ENCODE measurements at regions not wholly inside any gene's neighbourhood (a gene's known extent, or its start where the extent isn't known, plus 50 kb on each side); places are given as distances from the start of the nearest gene placed in this dataset.

DNA sequence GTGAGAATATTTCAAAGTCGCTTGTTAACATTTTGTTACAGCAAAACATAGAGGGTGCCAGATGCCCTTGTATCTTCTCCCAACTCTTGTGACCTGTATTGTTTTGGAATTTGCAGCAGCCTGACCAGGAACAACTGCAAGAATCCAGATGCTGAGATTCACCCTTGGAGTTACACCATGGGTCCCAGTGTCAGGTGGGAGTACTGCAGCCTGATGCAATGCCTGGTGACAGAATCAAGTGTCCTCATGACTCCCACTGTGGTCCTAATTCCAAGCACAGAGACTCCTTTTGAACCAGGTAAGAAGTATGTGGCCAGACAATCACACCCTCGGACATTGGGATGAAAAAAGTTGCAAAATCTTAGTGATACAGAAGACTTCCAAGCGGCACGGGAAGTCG is 79.6 kb upstream of the MAP3K4 start:
- no peak for DNase-seq

DNA sequence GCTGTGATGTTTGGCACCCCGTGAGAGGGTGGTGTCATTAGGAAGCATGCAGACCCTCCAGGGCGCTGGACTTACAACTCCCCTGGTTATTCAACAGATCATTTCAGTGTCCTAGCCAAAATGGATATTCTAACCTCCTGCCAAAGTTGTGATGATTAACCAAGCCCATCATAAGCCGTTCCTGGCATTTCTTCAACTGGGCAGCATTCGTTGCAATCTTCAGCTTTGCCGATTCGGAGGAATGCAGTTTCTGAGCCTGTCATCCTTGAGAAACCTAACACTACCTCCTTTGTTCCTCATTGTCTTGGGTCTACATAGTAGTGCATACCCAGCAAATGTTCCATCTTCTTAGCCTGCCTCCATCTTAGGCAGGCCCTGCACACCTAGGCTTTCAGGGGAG is 79.2 kb upstream of the MAP3K4 start:
- DNase-seq, result no peak

DNA sequence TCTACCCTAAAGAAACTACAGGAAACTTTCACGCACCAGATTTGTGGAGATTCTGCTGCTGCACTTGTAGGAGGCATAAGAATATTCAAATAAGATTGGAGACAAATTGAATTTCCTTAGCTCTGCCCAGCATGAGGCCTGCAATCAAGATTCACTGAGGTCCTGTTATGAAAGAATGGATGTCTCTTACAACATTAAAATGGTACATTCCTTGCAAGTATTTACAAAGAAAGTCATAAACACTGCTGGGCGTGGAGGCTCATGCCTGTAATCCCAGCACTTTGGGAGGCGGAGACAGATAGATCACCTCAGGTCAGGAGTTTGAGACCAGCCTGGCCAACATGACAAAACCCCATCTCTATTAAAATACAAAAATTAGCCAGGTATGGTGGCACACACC is 74.0 kb upstream of the MAP3K4 start:
- no peak for DNase-seq

DNA sequence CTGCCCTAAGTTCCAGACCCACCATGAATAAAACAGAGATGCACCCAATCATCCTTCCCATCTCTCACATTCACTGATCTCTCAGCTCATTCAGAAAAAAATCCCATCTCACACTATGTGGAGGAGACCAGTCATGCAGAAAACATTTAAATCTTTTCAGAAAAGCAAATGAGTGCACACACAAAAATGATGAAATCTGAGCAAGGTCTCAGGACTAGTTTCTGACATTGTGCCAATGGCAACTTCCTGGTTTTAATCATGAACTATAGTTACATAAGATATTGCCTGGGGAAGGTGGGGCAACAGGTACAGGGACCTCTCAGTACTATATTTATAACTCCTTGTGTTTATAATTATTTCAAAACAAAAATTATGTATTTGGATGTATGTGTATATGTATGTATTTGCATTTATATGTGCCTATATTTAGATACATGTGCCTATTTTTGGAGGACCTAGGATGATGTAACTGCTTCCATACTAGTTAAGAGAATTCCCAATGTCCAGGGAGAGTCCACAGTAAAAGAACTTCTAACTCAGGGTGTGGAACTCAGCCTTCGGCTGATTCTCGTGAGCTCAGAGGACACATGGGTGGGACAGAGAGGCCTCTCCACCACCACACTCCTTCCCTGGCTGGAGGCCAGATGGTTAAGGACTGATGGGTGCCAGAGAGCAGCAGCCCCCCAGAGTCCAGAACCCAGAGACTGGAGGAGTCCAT is 71.7 kb upstream of the MAP3K4 start:
- peak; percentile 6 to 12 for DNase-seq

DNA sequence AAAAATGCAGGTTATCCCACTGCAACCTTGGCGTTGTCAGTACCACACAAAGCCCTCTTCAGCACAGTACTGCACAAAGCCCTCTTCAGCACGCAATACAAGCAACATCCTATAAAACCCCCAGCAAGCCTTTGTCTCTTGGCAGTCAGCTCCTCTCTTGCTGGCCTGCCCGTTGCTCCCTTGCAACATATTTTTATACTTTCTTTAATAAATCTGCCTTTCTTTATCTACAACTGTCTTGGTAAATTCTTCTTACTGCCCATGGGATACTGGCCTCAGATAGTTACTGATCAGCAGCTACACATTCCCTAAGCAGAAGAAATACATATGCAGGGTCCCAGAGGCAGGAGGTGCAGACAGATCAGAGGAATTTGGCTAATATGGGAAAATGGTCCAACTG is 70.5 kb upstream of the MAP3K4 start:
- no peak for DNase-seq

DNA sequence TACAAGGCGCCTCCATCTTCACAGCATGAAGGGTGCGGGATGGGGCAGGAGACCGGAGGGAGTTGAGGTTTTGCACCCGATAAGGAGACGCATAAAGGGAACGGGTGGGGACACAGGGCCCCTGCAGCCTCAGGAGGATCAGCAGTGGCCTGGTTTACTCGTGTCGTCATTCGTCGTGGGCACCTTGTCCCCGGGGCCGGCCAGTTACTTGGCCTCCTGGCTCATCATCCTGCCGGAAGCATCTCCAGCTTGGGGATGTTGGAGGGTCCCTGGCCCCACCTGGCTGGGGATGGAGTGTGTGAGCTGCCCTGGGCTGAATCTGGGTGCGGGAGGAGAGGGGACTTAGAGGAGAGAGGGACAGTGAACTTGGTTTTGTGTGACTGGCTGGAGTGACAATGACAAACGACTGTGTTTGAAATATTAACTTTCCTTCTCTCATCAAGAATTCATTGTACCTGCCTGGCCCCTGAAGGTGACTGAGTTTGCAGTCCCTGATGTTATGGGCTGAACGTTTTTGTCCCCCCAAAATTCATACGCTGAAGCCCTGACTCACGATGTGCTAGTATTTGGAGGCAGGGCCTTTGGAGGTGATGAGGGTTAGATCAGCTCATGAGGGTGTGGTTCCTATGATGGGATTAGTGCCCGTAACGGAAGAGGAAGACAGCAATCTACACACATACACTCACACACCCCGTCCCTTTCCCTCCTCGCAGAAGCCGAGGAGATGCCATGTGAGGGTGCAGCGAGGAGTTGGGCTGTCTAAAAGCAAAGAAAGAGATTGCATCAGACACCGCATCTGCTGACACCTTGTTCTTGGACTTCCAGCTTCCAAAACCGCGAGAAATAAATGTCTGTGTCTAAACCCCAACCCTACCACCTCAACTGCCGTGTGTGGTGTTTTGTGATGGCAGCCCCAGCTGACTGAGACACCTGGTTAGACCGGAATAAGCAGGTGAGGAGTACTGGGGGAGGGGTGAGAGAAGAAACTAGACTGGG is 65.0 kb upstream of the MAP3K4 start:
- no peak for DNase-seq

DNA sequence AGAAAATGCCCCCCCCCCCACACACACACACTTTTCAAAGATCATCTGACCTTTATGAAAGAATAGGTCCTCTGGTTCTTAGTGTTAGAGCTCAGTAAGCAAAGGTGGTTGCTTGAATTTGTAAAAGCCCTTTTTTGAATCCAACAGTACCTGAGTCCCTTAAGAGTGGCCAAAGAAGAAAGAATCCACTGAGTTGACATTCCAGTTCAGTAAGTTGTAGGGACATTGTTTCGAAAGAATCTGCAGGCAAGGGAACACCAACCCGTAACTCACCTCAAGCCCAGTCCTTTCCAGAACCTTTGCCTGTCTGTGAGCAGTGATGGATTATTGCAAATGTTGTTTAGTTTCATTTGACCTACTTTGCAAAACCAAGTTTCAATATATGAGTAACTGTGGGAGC is 64.2 kb upstream of the MAP3K4 start:
- no peak for DNase-seq

DNA sequence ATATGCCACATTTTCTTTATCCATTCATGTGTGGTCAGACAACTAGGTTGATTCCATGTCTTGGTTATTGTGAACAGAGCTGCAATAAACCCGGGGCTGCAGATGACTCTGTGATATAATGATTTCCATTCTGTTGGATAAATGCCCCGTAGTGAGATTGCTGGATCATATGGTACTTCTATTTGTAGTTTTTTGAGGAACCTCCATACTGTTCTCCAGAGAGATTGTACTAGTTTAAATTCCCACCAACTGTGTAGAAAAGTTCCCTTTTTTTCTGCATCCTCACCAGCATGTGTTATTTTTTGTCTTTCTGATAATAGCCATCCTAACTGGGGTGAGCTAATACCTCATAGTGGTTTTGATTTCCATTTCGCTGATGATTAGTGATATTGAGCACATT is 62.2 kb upstream of the MAP3K4 start:
- DNase-seq, result no peak

DNA sequence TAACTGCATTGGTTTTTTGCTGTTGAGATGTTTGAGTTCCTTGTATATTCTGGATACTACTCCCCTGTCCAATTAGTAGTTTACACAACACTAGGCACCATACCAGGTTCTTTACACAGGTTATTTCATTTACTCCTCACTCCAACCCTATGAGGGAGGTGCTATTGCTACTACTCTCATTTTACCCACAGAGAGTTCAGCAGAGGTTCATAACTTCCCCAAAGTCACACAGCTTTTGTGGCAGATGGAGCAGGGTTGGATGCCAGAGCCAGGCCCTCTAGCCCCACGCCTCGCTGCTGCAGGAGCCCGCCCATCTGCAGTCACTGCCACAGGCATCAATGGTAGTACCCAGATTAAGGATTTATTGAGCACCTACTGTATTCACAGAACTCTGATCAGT is 61.7 kb upstream of the MAP3K4 start:
- no peak for DNase-seq

DNA sequence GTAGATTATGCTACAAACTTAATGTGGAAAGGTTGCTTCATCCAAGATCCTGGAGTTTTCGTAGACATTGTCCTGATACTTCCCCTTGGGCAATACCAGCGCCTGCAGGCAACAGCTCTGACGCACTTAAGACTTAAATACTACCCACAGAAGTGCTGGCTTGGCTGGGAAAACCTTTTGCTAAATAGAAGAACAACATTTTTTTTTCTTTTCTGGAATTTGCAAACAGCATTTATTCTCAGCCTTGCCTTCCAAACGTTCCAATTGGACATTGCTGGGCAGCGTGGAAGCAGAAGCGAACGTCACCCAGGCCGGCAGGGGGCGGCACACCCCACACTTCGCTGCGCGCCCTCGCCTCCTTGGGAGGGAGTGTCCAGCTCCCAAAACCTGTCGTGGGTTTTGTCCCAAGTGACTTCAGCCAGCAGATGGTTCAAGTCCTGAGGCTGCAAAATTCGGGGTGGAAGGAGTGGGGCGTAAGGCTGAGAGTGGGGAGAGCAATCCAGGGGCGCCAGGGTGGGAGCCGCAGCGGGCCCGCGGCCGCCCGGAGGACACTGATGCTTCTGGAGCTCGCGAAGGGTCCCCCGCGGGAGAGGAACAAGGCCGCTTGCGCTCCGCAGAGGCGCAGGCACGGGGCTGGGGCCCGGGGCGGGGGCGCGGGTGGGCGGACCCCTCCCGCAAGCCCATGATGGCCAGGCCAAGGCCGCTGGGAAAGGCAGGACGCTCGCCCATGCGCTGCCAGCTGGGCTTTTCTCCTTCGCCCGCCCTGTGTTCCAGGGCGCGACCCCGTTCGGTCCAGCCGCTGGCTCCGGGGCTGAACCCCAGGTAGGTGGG is 60.8 kb upstream of the MAP3K4 start:
- no peak for DNase-seq

DNA sequence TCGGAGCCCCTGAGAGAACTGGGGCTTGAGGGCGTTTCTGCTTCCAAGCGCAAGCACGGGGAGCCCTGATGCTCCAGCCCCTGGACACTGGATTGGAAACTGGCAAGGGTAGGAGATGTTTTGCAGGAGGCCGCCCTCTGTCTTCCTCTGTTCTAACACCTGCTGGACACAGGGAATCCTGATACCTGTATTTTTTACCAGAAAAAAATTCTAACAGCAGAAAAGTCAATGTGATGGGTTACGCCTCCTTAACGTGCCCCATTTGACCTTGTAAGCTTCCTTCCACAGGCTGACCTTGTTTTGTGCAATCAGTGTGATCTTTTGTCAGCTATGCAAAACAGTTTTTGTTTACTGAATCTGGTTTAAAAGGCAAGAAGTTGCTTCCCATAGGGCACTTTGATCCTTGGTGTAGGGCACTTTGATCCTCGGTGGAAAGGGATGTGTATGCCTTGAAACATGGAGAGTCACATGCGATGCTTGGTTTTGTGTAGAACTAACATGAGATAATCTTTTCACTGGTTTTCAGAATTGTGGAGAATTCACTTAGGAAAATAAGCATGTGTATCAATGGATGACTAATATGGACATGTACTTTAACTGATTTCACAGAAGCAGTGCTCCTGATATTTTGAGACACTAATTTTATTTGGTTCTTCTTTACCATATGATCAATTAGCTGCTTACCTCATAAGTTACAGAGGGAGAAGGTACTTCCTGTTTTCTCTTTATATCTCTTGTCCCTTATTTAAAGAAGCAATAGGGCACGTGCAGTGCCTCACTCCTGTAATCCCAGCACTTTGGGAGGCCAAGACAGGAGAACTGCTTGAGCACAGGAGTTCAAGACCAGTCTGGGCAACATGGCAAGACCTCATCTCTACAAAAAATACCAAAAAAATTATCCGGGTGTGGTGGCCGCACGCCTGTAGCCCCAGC is 59.9 kb upstream of the MAP3K4 start:
- no peak for DNase-seq

DNA sequence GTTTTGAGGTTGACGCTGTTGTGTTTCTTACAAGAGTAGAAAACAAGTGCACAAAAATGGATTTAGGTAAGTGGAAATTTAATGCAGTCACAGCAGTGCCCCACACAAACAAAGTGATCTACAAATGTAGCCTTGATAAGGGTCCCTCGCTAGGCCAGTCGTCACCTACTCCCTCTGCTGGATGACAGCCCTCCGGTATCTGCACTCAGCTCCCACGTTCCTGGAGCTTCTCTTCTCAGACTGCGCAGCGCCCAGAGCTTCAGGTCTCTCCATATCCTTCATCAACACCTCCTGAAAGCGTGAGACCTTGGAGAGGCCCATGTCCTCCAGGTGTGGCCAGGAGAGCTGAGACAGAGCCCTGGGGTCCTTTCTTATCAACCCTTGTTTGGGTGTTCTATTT is 58.3 kb upstream of the MAP3K4 start:
- no peak for DNase-seq

DNA sequence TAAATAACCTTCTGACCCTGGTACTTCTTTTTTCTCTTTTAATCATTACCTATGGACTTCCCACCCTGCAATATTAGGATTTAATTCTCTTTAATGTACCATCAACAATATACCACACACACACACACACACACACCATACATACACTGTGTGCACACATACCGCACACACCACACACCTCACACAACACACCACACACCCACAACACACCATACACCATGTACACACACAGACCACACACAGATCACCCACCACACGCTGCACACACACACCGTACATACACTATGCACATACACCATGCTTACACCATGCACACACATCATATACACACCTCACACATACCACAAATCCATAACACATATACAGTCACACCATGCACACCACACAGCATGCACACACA is 57.4 kb upstream of the MAP3K4 start:
- no peak for DNase-seq

DNA sequence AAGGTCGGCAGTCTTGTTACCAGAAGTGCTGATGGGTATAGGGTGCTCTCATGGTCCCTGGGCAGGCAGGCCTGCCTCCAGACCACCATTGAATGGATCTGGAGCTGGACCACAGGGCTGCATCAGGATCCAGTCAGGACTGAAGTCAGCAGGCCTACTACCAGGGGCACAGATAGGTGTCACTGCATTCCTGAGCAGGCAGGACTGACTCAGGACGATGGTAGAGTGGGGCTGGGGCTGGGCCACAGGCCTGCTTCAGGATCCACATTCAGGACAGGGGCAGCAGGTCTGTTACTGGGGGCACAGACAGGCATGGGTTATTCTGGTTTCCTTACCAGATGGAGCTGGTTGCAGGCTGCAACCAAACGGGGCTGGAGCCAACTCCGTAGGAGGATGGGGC is 51.4 kb upstream of the MAP3K4 start:
- no peak for DNase-seq
